Body of pancreas (tissue), 4 donors: ENCODE measurements at regions not wholly inside any gene's neighbourhood (a gene's known extent, or its start where the extent isn't known, plus 50 kb on each side); places are given as distances from the start of the nearest gene placed in this dataset.

ENCODE experiments used
- CTCF ChIP-seq, 7 experiments: fragments of 450-650 bp in 4 of 7; fragments of 200-600 bp in 3 of 7; sonication (generic) in 3 of 7; IDR thresholded peaks; one replicate each; pipeline ENCODE4 v1.5.1; 2016 to 2019; ENCODE audit warnings: antibody characterized with exemption in 7 of 7
- POLR2A ChIP-seq, 3 donors: fragments of 450-650 bp; IDR thresholded peaks; one replicate each; pipeline ENCODE4 v1.6.1; 2016; ENCODE audit warnings: antibody characterized with exemption in 3 of 3, mild to moderate bottlenecking in 2 of 3

DNA sequence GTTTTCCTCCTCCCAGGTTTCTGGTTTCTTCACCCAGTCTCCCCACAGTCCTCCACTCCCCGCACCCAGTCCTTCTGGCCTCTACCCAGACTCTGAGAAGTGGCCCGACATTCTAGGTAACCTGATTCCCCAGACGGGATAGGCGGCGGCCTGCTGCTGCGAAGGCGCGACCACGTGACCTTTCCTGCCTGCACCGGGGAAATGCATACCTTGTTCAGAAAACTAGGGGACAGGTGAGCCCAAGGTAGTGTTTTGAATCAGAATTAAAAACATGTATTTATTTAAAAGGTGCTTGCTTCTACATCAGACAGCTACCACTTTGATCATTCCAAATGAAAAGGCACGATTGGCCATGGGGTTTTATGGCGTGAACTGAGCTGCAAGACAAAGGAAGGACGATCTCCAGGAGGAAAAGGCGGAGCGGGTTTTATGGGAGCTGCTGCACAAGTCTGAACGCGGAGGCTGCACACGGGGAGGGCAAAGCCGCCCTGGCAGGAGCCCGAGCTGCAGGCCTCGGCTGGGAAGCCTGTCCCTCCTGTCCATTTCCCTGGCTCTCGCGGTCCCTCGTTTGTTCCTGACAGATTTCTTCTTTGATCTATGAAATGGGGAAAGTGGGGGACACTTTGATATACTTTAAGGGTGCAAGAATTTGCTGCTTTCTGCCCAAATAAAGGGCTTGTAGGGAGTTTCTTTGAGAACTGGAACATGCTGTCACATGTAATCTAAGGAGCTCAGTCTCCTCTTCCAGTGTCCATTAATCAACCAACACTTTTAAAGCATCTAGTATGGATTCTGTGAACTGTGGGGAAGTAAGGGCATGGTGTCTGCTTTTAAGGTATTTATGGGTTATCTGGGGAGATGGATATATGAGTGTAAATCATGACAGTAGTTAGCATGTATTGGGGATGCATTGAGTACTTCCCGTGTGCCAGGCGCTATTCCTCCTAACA, 150.9 kb downstream of the SPRY1 start:
- TF ChIP-seq CTCF (IDR thresholded peaks at IDR 0.05) = no peak
- peak in 2 of 3 donors; percentile 55 to 60 for TF ChIP-seq POLR2A (IDR thresholded peaks at IDR 0.05)
